K562 (cell line): ENCODE measurements at regions not wholly inside any gene's neighbourhood (a gene's known extent, or its start where the extent isn't known, plus 50 kb on each side); places are given as distances from the start of the nearest gene placed in this dataset.
"Not testable (repeated sequence)": the region's sequence is repeated elsewhere in the genome, so short reads cannot be mapped to it uniquely, and the experiment has no call there.

Experiments used
- ATAC-seq: fragments of 200-7000 bp; cut with Tn5 transposase; 3 replicates; pipeline ENCODE4 v1.9.1; 2020; ENCODE audit warnings: moderate library complexity
- BruUV-seq: library from RNA; stranded (reverse); fragments of 400-500 nt; replicated peaks from 2 replicates; lab custom pipeline; 2021; lab: Mats Ljungman, UMichigan
- CTCF ChIA-PET: fragments of 300-600 bp; formaldehyde crosslinking; extraction: SDS; loops from one replicate; lab custom pipeline; 2021; ENCODE audit warnings: low intra/inter-chr PET ratio; lab: Yijun Ruan, JAX
- POLR2A ChIA-PET: fragments of 300-600, 350-650 bp; sonication (Branson Sonifier 250); formaldehyde crosslinking; extraction: SDS; loops from one replicate; lab custom pipeline; 2021; ENCODE audit warnings: antibody characterized with exemption, inconsistent platforms; lab: Yijun Ruan, JAX
- DNase-seq, 4 experiments: peaks; one replicate each; pipeline versions ENCODE4 v3.0.0 to v3.0.0-alpha.2; 2011 to 2018; ENCODE audit warnings: low spot score in 3 of 4, mixed read lengths in 3 of 4; ENCODE audit errors: extremely low read depth in 1 of 4
- FAIRE-seq: peaks from 2 replicates; lab custom pipeline; 2011; peaks lifted over from hg19 to GRCh38; lab: Jason Lieb, UNC
- H2AFZ ChIP-seq: 2 replicates; pipeline ENCODE4 v1.6.0; 2011; ENCODE audit warnings: low read depth, low read length, control low read depth, inconsistent platforms
- H3K27ac ChIP-seq: fragments of 200-600 bp; 3 replicates; pipeline ENCODE4 v1.8.0; 2011; ENCODE audit warnings: low read depth, mild to moderate bottlenecking, control low read depth, inconsistent platforms, low read length, moderate library complexity, mixed read lengths; ENCODE audit errors: extremely low read depth
- H3K27me3 ChIP-seq, 2 experiments: fragments of 300-600 bp in 1 of 2; 2 replicates in 1 of 2; 3 replicates in 1 of 2; pipeline versions ENCODE4 v1.6.0 to v1.8.0; 2011; ENCODE audit warnings: inconsistent platforms in 2 of 2, low read length in 2 of 2, mild to moderate bottlenecking in 1 of 2, mixed read lengths in 1 of 2, moderate library complexity in 1 of 2; ENCODE audit not compliant: control insufficient read depth in 2 of 2, insufficient read depth in 2 of 2
- H3K36me3 ChIP-seq: fragments of 300-600 bp; 3 replicates; pipeline ENCODE4 v1.8.0; 2011; ENCODE audit warnings: mild to moderate bottlenecking, low read length, inconsistent platforms; ENCODE audit not compliant: control insufficient read depth, insufficient read depth
- H3K4me1 ChIP-seq, 2 experiments: fragments of 200-600 bp in 1 of 2; replicated peaks in 1 of 2; 2 replicates in 1 of 2; 3 replicates in 1 of 2; pipeline versions ENCODE4 v1.5.1 to v1.8.0; 2011; ENCODE audit warnings: inconsistent platforms in 2 of 2, low read length in 2 of 2, mild to moderate bottlenecking in 1 of 2, mixed read lengths in 1 of 2, moderate library complexity in 1 of 2; ENCODE audit not compliant: control insufficient read depth in 2 of 2, insufficient read depth in 2 of 2
- H3K4me2 ChIP-seq: 2 replicates; pipeline ENCODE4 v1.6.1; 2011; ENCODE audit warnings: low read length, control low read depth, inconsistent platforms, mixed read lengths; ENCODE audit not compliant: insufficient read depth
- H3K4me3 ChIP-seq: fragments of 200-600 bp; sonication (generic), shearing (Covaris generic); 2 replicates; pipeline ENCODE4 v1.5.1; 2016; ENCODE audit warnings: control low read depth, inconsistent platforms
- H3K79me2 ChIP-seq: fragments of 200-600 bp; 3 replicates; pipeline ENCODE4 v1.8.0; 2011; ENCODE audit warnings: low read length, inconsistent platforms; ENCODE audit not compliant: control insufficient read depth, insufficient read depth
- H3K9ac ChIP-seq, 2 experiments: 2 replicates each; pipeline versions ENCODE4 v1.6.0 to v1.6.1; 2011; ENCODE audit warnings: low read depth in 2 of 2, low read length in 2 of 2, control low read depth in 1 of 2, inconsistent platforms in 1 of 2, mild to moderate bottlenecking in 1 of 2, mixed read lengths in 1 of 2; ENCODE audit not compliant: insufficient read depth in 1 of 2
- H3K9me1 ChIP-seq: one replicate; pipeline ENCODE4 v1.6.0; 2011; ENCODE audit warnings: inconsistent platforms, mild to moderate bottlenecking, low read length, moderate library complexity; ENCODE audit not compliant: control insufficient read depth, insufficient read depth
- H3K9me3 ChIP-seq: replicated peaks from 2 replicates; pipeline ENCODE4 v1.5.1; 2011; ENCODE audit warnings: low read depth, low read length, inconsistent platforms; ENCODE audit not compliant: control insufficient read depth, insufficient read depth
- H4K20me1 ChIP-seq: replicated peaks from 2 replicates; pipeline ENCODE4 v1.6.1; 2011; ENCODE audit warnings: low read length, inconsistent platforms, mixed read lengths; ENCODE audit not compliant: control insufficient read depth, insufficient read depth
- DLX4 ChIP-seq: fragments of 250-450 bp; sonication (Bioruptor Pico); IDR thresholded peaks from 2 replicates; pipeline ENCODE4 v1.6.1; 2021; ENCODE audit warnings: mild to moderate bottlenecking
- HDAC8 ChIP-seq: fragments of 450-650 bp; IDR thresholded peaks from 2 replicates; pipeline ENCODE4 v1.6.1; 2016; ENCODE audit warnings: mild to moderate bottlenecking, missing genetic modification characterization, moderate library complexity, missing compliant biosample characterization
- HMBOX1 ChIP-seq: sonication (generic); IDR thresholded peaks from 2 replicates; pipeline ENCODE4 v1.6.1; 2016
- NFIX ChIP-seq: fragments of 250-450 bp; sonication (Bioruptor Pico); IDR thresholded peaks from 2 replicates; pipeline ENCODE4 v1.4.0; 2020; ENCODE audit warnings: low read depth, mild to moderate bottlenecking, moderate library complexity
- PATZ1 ChIP-seq: fragments of 250-450 bp; sonication (Bioruptor Pico); IDR thresholded peaks from 2 replicates; pipeline ENCODE4 v1.5.0; 2020; ENCODE audit warnings: mild to moderate bottlenecking, borderline replicate concordance
- SP1 ChIP-seq: sonication (generic); formaldehyde crosslinking; IDR thresholded peaks from 2 replicates; pipeline ENCODE4 v1.8.1; 2022; ENCODE audit warnings: mild to moderate bottlenecking, missing genetic modification reagents
- TAL1 ChIP-seq: fragments of 450-650 bp; IDR thresholded peaks from 2 replicates; pipeline ENCODE4 v1.6.1; 2016; ENCODE audit warnings: mild to moderate bottlenecking
- TCF7 ChIP-seq: sonication (generic); IDR thresholded peaks from 2 replicates; pipeline ENCODE4 v1.6.1; 2016; ENCODE audit warnings: antibody characterized with exemption, borderline replicate concordance
- XRCC3 ChIP-seq: fragments of 450-650 bp; IDR thresholded peaks from 2 replicates; pipeline ENCODE4 v1.6.1; 2017; ENCODE audit warnings: mild to moderate bottlenecking, moderate library complexity
- ZBTB17 ChIP-seq: fragments of 450-650 bp; formaldehyde crosslinking; IDR thresholded peaks from 2 replicates; pipeline ENCODE4 v1.4.0; 2020; ENCODE audit warnings: mild to moderate bottlenecking
- ZBTB2 ChIP-seq: fragments of 450-650 bp; IDR thresholded peaks from 2 replicates; pipeline ENCODE4 v1.6.1; 2016; ENCODE audit warnings: antibody characterized with exemption
- ZC3H4 ChIP-seq: sonication (generic); formaldehyde crosslinking; IDR thresholded peaks from 2 replicates; pipeline ENCODE4 v1.9.0; 2021; ENCODE audit warnings: missing genetic modification reagents, borderline replicate concordance
- ZNF263 ChIP-seq: sonication (generic); formaldehyde crosslinking; IDR thresholded peaks from 2 replicates; pipeline ENCODE4 v1.8.0; 2022; ENCODE audit warnings: mild to moderate bottlenecking, missing genetic modification reagents, borderline replicate concordance
- WGBS: fragments of 100-300 bp; shearing (Covaris generic); methylation state at CpG from one replicate; pipeline ENCODE4 v1.1.6; 2016; ENCODE audit warnings: low coverage, mixed read lengths; ENCODE audit not compliant: insufficient coverage; ENCODE audit errors: missing lambda C conversion rate; 5-methylcytosine and 5-hydroxymethylcytosine counted together
- in situ Hi-C: fragments of 300-500 bp; cut with MboI; formaldehyde crosslinking; loops from 4 replicates; pipeline ENCODE4 v1.15.0; 2018; ENCODE audit warnings: inconsistent platforms, mixed read lengths
- intact Hi-C: fragments of 100-400 bp; cut with micrococcal nuclease; formaldehyde crosslinking; loops from 2 replicates; pipeline ENCODE4 v1.14.2; 2022

GRCh38 chr3:191922570-191922969 lies 461.6 kb downstream of the PYDC2 start:
- no TSS peak for BruUV-seq
- H3K79me2 ChIP-seq: no peaks in the 10 kb centered on the region
- H2AFZ ChIP-seq: no peak overlapping the region
- FAIRE-seq (no peak), ATAC-seq (no peak), DNase-seq (no peak)
- H4K20me1 ChIP-seq: no peaks in the 10 kb centered on the region
- H3K9me1 ChIP-seq: no peaks in the 10 kb centered on the region
- H3K4me2 ChIP-seq: no peak overlapping the region
- in situ Hi-C loops: no loop called here
- no peaks in the 10 kb centered on the region for H3K9me3 ChIP-seq
- H3K4me3 ChIP-seq: no peak overlapping the region
- POLR2A ChIA-PET: no interaction called here
- CTCF ChIA-PET: no interaction called here
- intact Hi-C loops: no loop called here
- H3K27ac ChIP-seq: no peak overlapping the region
- 3% methylated on average over 5 of the region's 5 CpGs for WGBS
- TF ChIP-seq HMBOX1: no peak
- TF ChIP-seq ZBTB17 (CRISPR knock-in tag): no peak
- no peak for TF ChIP-seq TAL1
- no peak for TF ChIP-seq SP1 (CRISPR knock-in tag)
- TF ChIP-seq DLX4 (CRISPR knock-in tag): no peak
- TF ChIP-seq ZNF263: no peak
- TF ChIP-seq ZBTB2: no peak
- no peak for TF ChIP-seq PATZ1 (CRISPR knock-in tag)
- TF ChIP-seq NFIX (CRISPR knock-in tag): no peak
- TF ChIP-seq ZC3H4 (CRISPR knock-in tag): no peak
- TF ChIP-seq TCF7: no peak
- TF ChIP-seq XRCC3: no peak
- no peak for TF ChIP-seq HDAC8
- H3K27me3 ChIP-seq: no peaks in the 10 kb centered on the region
- H3K4me1 ChIP-seq: no peaks in the 10 kb centered on the region
- no peak overlapping the region for H3K9ac ChIP-seq
- no peaks in the 10 kb centered on the region for H3K36me3 ChIP-seq

GRCh38 chr3:191927183-191927817 lies 466.3 kb downstream of the PYDC2 start:
- H3K4me2 ChIP-seq, H4K20me1 ChIP-seq, DNase-seq, H3K36me3 ChIP-seq, H3K27ac ChIP-seq, ATAC-seq, CTCF ChIA-PET, H2AFZ ChIP-seq, FAIRE-seq, H3K4me1 ChIP-seq, H3K4me3 ChIP-seq, POLR2A ChIA-PET, H3K79me2 ChIP-seq, H3K9me3 ChIP-seq, H3K9ac ChIP-seq, H3K9me1 ChIP-seq, BruUV-seq, H3K27me3 ChIP-seq, in situ Hi-C loops, intact Hi-C loops: not testable (repeated sequence)
- 2% methylated on average over 8 of the region's 8 CpGs for WGBS
